B cell (primary cell): ENCODE measurements at regions not wholly inside any gene's neighbourhood (a gene's known extent, or its start where the extent isn't known, plus 50 kb on each side); places are given as distances from the start of the nearest gene placed in this dataset.

ENCODE experiments used
- ATAC-seq: fragments of 200-7000 bp; cut with Tn5 transposase; one replicate; pipeline ENCODE4 v1.10.0; 2021; ENCODE audit warnings: low read depth, mild to moderate bottlenecking, moderate number of reproducible peaks, moderate library complexity
- CTCF ChIA-PET: fragments of 350-600 bp; sonication (Branson Sonifier 250); formaldehyde crosslinking; loops from one replicate; lab custom pipeline; 2021; ENCODE audit warnings: antibody characterized with exemption, inconsistent platforms; lab: Charles Lee
- POLR2A ChIA-PET: fragments of 350-600 bp; sonication (Branson Sonifier 250); formaldehyde crosslinking; loops from one replicate; lab custom pipeline; 2021; ENCODE audit warnings: antibody characterized with exemption; lab: Charles Lee
- DNase-seq: peaks from one replicate; pipeline ENCODE4 v3.0.0; 2013
- H2AFZ ChIP-seq: 2 replicates; pipeline ENCODE4 v1.6.1; 2012; ENCODE audit warnings: mild to moderate bottlenecking, low read depth, low read length; ENCODE audit not compliant: insufficient read depth, poor library complexity, severe bottlenecking
- H3K27ac ChIP-seq, 2 donors: 1 replicate in 1 of 2; 2 replicates in 1 of 2; pipeline ENCODE4 v1.5.1; 2012 to 2013; ENCODE audit warnings: low read length in 2 of 2, mild to moderate bottlenecking in 2 of 2, moderate library complexity in 1 of 2
- H3K27me3 ChIP-seq, 4 experiments: fragments of 200-600 bp in 1 of 4; sonication (generic) in 1 of 4; replicated peaks in 1 of 4; 1 replicate in 2 of 4; 2 replicates in 2 of 4; pipeline versions ENCODE4 v1.6.1 to v1.7.0; 2013 to 2016; ENCODE audit warnings: low read length in 3 of 4, mild to moderate bottlenecking in 2 of 4, mixed read lengths in 1 of 4, moderate library complexity in 1 of 4; ENCODE audit not compliant: insufficient read depth in 4 of 4, control insufficient read depth in 3 of 4; ENCODE audit errors: control extremely low read depth in 1 of 4
- H3K36me3 ChIP-seq, 2 experiments: replicated peaks in 1 of 2; 1 replicate in 1 of 2; 2 replicates in 1 of 2; pipeline versions ENCODE4 v1.6.1 to v1.7.1; 2013; ENCODE audit warnings: low read length in 1 of 2; ENCODE audit not compliant: insufficient read depth in 2 of 2, control insufficient read depth in 1 of 2; ENCODE audit errors: control extremely low read depth in 1 of 2, extremely low read depth in 1 of 2
- H3K4me1 ChIP-seq, 2 donors: fragments of 200-600 bp in 1 of 2; sonication (generic) in 1 of 2; 1 replicate in 1 of 2; 2 replicates in 1 of 2; pipeline versions ENCODE4 v1.5.1 to v1.6.1; 2013 to 2017; ENCODE audit warnings: low read length in 2 of 2; ENCODE audit not compliant: control insufficient read depth in 2 of 2, insufficient read depth in 2 of 2
- H3K4me2 ChIP-seq: replicated peaks from 2 replicates; pipeline ENCODE3; 2012; ENCODE audit warnings: mild to moderate bottlenecking, low read depth, low read length; ENCODE audit not compliant: poor library complexity, severe bottlenecking
- H3K4me3 ChIP-seq, 5 experiments: fragments of 200-600 bp in 1 of 5; sonication (generic) in 1 of 5; 1 replicate in 3 of 5; 2 replicates in 2 of 5; pipeline versions ENCODE4 v1.5.1 to v1.7.0; 2011 to 2016; ENCODE audit warnings: low read length in 4 of 5, mild to moderate bottlenecking in 4 of 5, low read depth in 2 of 5, control low read depth in 1 of 5, moderate library complexity in 1 of 5; ENCODE audit not compliant: insufficient read depth in 1 of 5; ENCODE audit errors: control extremely low read depth in 1 of 5, extremely low read depth in 1 of 5
- H3K79me2 ChIP-seq: fragments of 200-600 bp; sonication (generic); one replicate; pipeline ENCODE4 v1.6.0; 2016; ENCODE audit warnings: low read length; ENCODE audit not compliant: control insufficient read depth, insufficient read depth
- H3K9ac ChIP-seq: fragments of 200-600 bp; sonication (generic); 2 replicates; pipeline ENCODE4 v1.6.1; 2017; ENCODE audit warnings: mild to moderate bottlenecking, low read length, moderate library complexity
- H3K9me3 ChIP-seq, 3 donors: one replicate each; pipeline versions ENCODE4 v1.6.1 to v1.7.1; 2013; ENCODE audit warnings: low read length in 2 of 3; ENCODE audit not compliant: control insufficient read depth in 2 of 3, insufficient read depth in 1 of 3; ENCODE audit errors: control extremely low read depth in 1 of 3
- H4K20me1 ChIP-seq: 2 replicates; pipeline ENCODE4 v1.6.0; 2012; ENCODE audit warnings: mild to moderate bottlenecking, low read length; ENCODE audit not compliant: insufficient read depth, control insufficient read depth, poor library complexity, severe bottlenecking
- H3K27ac Mint-ChIP-seq: one replicate; pipeline ENCODE4 v1.8.0; 2021; ENCODE audit warnings: mixed read lengths
- H3K27me3 Mint-ChIP-seq: one replicate; pipeline ENCODE4 v1.8.0; 2021; ENCODE audit warnings: mixed read lengths
- H3K4me1 Mint-ChIP-seq: one replicate; pipeline ENCODE4 v1.8.0; 2021; ENCODE audit warnings: mixed read lengths
- H3K4me3 Mint-ChIP-seq: one replicate; pipeline ENCODE4 v1.8.0; 2021; ENCODE audit warnings: mixed read lengths
- H3K9me3 Mint-ChIP-seq: one replicate; pipeline ENCODE4 v1.8.0; 2022; ENCODE audit warnings: mixed read lengths; ENCODE audit not compliant: insufficient read depth
- EZH2 ChIP-seq: IDR thresholded peaks from 2 replicates; pipeline ENCODE4 v1.6.1; 2012; ENCODE audit warnings: borderline replicate concordance, low read depth, mild to moderate bottlenecking, moderate library complexity, low read length; ENCODE audit not compliant: insufficient read depth, poor library complexity, severe bottlenecking
- WGBS: methylation state at CpG from one replicate; pipeline ENCODE4 v1.1.5; 2013; ENCODE audit warnings: missing lambda C conversion rate; ENCODE audit not compliant: insufficient coverage; 5-methylcytosine and 5-hydroxymethylcytosine counted together
- intact Hi-C: fragments of 100-400 bp; cut with micrococcal nuclease; formaldehyde crosslinking; loops from one replicate; pipeline ENCODE4 v1.10.0; 2022
- TF ChIP-seq, protein P1 (sequence below): fragments of 200-600 bp; IDR thresholded peaks from one replicate; pipeline ENCODE4 v1.8.0; 2022; ENCODE audit warnings: antibody characterized with exemption, mild to moderate bottlenecking

DNA sequence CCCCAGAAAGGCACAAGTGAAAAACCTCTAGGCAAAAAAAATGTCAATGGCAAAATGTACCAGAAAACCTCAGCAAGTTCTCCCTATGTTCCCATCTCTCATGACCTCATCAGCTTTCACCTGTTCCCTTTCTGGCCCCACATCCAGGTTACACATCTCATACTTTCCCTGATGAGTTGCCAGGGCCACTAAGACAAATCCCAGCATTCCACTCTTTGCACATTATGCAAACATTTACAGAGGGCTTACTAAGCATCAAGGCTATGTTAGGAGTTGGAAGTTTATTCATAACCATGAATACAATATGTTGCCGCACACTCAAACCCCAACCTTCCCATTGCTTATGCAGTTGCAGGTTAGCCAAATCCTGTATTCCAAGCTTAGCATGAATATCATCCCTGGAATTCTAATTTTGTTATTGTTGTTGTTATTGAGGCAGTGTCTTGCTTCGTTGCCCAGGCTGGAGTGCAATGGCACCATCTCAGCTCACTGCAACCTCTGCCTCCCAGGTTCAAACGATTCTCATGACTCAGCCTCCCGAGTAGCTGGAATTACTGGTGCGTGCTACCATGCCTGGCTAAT is 129.3 kb upstream of the UBE2E2 start:
- no peak overlapping the region for H3K4me2 ChIP-seq

GRCh38 chr3:23075496-23075895 is 127.6 kb upstream of the UBE2E2 start:
- 100% methylated on average over 2 of the region's 2 CpGs for WGBS
- Mint-ChIP-seq H3K9me3 (no peaks in the 10 kb centered on the region), H3K4me3 (no peak overlapping the region), H3K27ac (no peak overlapping the region), H3K27me3 (no peaks in the 10 kb centered on the region), H3K4me1 (peaks cover 44% of the 10 kb centered on the region)
- H3K4me3 ChIP-seq: no peak overlapping the region
- H3K27me3 ChIP-seq: no peaks in the 10 kb centered on the region
- no peak overlapping the region for H2AFZ ChIP-seq
- H3K9me3 ChIP-seq: peaks cover 0 to 5% (median 0%) of the 10 kb centered on the region in 3 donors
- no peak overlapping the region for H3K9ac ChIP-seq
- no peak overlapping the region for H3K4me2 ChIP-seq
- H3K27ac ChIP-seq: no peak overlapping the region
- POLR2A ChIA-PET: no interaction called here
- ATAC-seq: no peak
- TF ChIP-seq EZH2: no peak
- TF ChIP-seq, protein P1, sequence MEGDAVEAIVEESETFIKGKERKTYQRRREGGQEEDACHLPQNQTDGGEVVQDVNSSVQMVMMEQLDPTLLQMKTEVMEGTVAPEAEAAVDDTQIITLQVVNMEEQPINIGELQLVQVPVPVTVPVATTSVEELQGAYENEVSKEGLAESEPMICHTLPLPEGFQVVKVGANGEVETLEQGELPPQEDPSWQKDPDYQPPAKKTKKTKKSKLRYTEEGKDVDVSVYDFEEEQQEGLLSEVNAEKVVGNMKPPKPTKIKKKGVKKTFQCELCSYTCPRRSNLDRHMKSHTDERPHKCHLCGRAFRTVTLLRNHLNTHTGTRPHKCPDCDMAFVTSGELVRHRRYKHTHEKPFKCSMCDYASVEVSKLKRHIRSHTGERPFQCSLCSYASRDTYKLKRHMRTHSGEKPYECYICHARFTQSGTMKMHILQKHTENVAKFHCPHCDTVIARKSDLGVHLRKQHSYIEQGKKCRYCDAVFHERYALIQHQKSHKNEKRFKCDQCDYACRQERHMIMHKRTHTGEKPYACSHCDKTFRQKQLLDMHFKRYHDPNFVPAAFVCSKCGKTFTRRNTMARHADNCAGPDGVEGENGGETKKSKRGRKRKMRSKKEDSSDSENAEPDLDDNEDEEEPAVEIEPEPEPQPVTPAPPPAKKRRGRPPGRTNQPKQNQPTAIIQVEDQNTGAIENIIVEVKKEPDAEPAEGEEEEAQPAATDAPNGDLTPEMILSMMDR: no peak
- H3K79me2 ChIP-seq: no peaks in the 10 kb centered on the region
- no peaks in the 10 kb centered on the region for H3K36me3 ChIP-seq
- peaks cover 39 to 41% of the 10 kb centered on the region in 2 donors for H3K4me1 ChIP-seq
- intact Hi-C loops: no loop called here
- no peak for DNase-seq
- CTCF ChIA-PET: no interaction called here
- no peaks in the 10 kb centered on the region for H4K20me1 ChIP-seq

More for the DNA sequence above, 129.3 kb upstream of the UBE2E2 start:
- intact Hi-C loops: no loop called here
- POLR2A ChIA-PET: no interaction called here
- 28% methylated on average over 3 of the region's 5 CpGs for WGBS
- Histone ChIP-seq H3K9me3 (peaks cover 0 to 18% (median 0%) of the 10 kb centered on the region in 3 donors), H3K9ac (no peak overlapping the region), H3K79me2 (no peaks in the 10 kb centered on the region), H3K36me3 (no peaks in the 10 kb centered on the region), H2AFZ (no peak overlapping the region), H3K4me3 (no peak overlapping the region), H3K27me3 (no peaks in the 10 kb centered on the region), H3K27ac (no peak overlapping the region), H3K4me1 (peaks cover 32 to 43% of the 10 kb centered on the region in 2 donors), H4K20me1 (no peaks in the 10 kb centered on the region)
- TF ChIP-seq, protein P1: no peak
- Mint-ChIP-seq H3K9me3 (no peaks in the 10 kb centered on the region), H3K4me3 (no peak overlapping the region), H3K27ac (no peak overlapping the region), H3K4me1 (peaks cover 37% of the 10 kb centered on the region), H3K27me3 (no peaks in the 10 kb centered on the region)
- DNase-seq (no peak), ATAC-seq (no peak)
- CTCF ChIA-PET: no interaction called here
